ENCODE measurements at regions not wholly inside any gene's neighbourhood (a gene's known extent, or its start where the extent isn't known, plus 50 kb on each side); places are given as distances from the start of the nearest gene placed in this dataset.

GRCh38 chrX:5431823-5432222, 796.8 kb downstream of the NLGN4X start:
- TF ChIP-seq CTCF (IDR thresholded peaks at IDR 0.05) (no peak), POLR2A (IDR thresholded peaks at IDR 0.05) (no peak), POLR2AphosphoS5 (IDR thresholded peaks at IDR 0.05) (no peak)
